Fibroblast of lung (primary cell): ENCODE measurements at regions not wholly inside any gene's neighbourhood (a gene's known extent, or its start where the extent isn't known, plus 50 kb on each side); places are given as distances from the start of the nearest gene placed in this dataset.

ENCODE experiments used
- CTCF ChIP-seq, 2 donors: IDR thresholded peaks in 1 of 2; conservative IDR thresholded peaks in 1 of 2; 1 replicate in 1 of 2; 2 replicates in 1 of 2; pipeline ENCODE4 v1.5.1; 2011 to 2012; ENCODE audit warnings: low read length in 2 of 2, control low read depth in 1 of 2, inconsistent platforms in 1 of 2, low read depth in 1 of 2, mild to moderate bottlenecking in 1 of 2
- EZH2 ChIP-seq: IDR thresholded peaks from 2 replicates; pipeline ENCODE4 v1.5.1; 2012; ENCODE audit warnings: low read length, control low read depth, mild to moderate bottlenecking; ENCODE audit errors: missing control alignments

GRCh38 chr10:83582407-83583095 is 556.8 kb upstream of the GHITM start:
- TF ChIP-seq CTCF (conservative IDR thresholded peaks at IDR 0.05 in 1 of 2, IDR thresholded peaks at IDR 0.05 in 1 of 2; ENCODE audit: low read depth in 1 of 2, low read length in 2 of 2) (no peak), EZH2 (no peak)
